ENCODE measurements at regions not wholly inside any gene's neighbourhood (a gene's known extent, or its start where the extent isn't known, plus 50 kb on each side); places are given as distances from the start of the nearest gene placed in this dataset.
"Not testable (repeated sequence)": the region's sequence is repeated elsewhere in the genome, so short reads cannot be mapped to it uniquely, and the experiment has no call there.

DNA sequence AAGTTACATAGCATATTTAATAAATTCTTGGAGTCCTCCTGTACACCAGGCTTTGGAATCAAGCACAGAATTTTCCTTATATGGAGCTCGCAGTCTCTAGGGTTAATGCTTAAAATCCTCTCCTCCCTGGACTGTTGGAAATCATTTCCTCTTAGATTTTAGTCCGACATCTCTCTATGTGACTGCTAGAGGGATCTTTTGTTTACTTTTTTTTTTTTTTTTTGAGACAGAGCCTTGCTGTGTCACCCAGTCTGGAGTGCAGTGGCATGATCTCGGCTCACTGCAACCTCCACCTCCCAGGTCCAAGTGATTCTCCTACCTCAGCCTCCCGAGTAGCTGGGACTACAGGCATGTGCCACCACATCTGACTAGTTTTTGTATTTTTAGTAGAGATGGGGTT lies 84.1 kb upstream of the UMPS start:
- not testable (repeated sequence) for DNase-seq

GRCh38 chr3:124648551-124648950 lies 81.7 kb upstream of the UMPS start:
- DNase-seq, result no peak

- DNase-seq, result no peak
These were observed 79.5 kb upstream of the UMPS start for GRCh38 chr3:124650798-124651197.

DNA sequence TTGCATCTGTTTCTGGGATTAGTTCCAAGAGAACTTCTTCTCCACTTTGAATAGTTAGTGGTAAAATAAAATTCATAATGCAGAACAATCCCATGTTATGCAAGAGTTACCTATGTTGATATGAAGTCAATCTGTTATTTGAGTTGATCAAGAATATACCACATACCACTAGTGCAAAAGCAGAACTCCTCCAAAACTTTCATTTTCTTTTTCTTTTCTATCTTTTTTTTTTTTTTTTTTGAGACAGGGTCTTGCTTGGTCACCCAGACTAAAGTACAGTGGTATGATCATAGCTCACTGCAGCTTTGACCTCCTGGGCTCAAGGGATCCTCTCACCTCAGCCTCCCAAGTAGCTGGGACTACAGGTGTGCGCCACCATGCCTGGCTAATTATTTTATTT lies 78.8 kb upstream of the UMPS start:
- not testable (repeated sequence) for DNase-seq

DNA sequence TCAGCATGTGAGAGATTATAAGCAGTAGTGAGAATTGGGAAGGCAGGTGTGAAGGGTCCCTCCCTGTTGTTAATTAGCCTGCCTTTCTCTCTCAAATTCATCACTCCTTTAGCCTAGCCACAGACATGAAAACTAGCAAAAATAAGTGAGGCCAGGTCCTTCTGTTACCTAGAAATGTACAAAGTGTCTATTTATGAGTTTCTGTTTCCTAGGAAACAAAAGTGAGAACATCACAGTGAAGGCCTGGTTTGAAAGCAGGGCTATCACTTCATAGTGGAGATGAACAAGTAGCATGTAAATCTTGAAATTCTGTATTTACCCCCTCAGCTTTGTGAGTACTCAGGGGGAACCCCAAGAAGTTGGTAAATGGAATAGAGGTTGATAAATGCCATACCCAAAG lies 78.2 kb upstream of the UMPS start:
- DNase-seq, result no peak

GRCh38 chr3:124653071-124653796 lies 77.0 kb upstream of the UMPS start:
- no peak for DNase-seq

- no peak for DNase-seq
These were observed 76.3 kb upstream of the UMPS start for GRCh38 chr3:124653797-124654469.

- no peak for DNase-seq
These were observed 75.8 kb upstream of the UMPS start for GRCh38 chr3:124654470-124654845.

GRCh38 chr3:124656531-124656930 lies 73.7 kb upstream of the UMPS start:
- DNase-seq, result no peak

DNA sequence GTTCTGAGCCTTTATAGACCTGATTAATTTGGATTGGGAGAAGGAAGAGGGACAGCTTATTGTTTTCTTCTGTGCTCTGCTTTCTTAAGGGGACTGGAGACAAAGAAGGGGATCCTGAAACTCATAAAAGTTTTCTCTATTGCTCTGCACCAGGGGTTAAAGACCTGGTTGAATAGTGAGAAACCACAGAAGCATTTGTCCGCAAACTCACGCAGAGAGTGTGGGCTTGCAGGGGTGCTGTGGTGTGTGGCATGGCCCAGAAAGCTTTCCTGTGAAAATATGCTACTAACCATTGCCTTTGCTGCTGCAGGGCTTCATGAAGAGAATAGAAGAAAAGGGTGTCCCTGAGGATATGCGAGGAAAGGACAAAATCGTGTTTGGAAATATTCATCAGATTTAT lies 73.1 kb upstream of the UMPS start:
- DNase-seq, result no peak

DNA sequence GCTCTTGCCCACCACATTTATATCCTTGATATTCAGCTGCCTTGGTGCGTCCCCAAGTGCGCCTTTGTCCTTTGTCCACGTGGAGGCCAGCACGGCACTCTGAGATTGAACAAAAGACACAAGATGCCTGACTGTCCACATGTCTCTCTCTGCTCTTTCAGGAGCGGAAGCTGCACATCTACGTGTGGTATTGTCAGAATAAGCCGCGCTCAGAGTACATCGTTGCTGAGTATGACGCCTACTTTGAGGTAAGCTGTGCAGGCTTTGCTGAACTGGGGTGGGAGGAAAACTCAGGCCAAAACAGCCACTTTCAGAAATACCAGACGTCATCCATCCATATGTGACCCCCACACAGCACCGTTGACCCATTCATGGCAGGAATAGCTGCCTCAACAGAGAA lies 72.0 kb upstream of the UMPS start:
- DNase-seq, result no peak

DNA sequence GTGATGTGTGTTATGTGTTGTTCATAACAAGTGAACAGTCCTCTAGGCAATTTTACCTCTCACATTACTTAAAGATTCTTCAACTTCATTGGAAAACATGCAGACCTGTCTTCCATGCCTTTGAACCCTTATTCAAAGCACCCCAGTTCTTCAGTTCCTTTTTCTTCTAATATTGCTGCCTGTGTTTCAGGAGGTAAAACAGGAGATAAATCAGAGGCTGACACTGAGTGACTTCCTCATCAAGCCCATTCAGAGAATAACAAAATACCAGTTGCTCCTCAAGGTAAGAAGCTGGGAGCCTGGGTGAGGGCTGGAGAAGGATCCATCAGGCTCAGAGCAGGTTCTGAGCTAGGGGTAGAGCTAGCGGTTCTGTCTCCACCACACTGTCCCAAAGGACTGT lies 71.1 kb upstream of the UMPS start:
- DNase-seq, result no peak

DNA sequence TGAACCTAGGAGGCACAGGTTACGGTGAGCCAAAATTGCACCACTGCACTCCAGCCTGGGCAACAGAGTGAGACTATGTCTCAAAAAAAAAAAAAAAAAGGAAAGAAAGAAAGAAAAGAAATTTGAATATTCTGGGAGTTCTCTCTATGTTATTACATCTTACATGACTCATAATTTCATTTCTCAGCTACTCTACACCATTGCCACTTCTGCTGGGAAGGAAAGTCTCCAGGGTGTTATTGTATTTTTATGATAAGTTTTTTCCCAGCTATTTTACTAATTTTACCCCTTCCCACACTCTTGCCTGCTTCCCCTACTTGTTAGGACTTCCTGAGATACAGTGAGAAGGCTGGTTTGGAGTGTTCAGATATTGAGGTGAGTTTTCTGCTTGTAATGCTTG lies 69.7 kb upstream of the UMPS start:
- no peak for DNase-seq

- no peak for DNase-seq
These were observed 66.6 kb upstream of the UMPS start for GRCh38 chr3:124663690-124664089.

DNA sequence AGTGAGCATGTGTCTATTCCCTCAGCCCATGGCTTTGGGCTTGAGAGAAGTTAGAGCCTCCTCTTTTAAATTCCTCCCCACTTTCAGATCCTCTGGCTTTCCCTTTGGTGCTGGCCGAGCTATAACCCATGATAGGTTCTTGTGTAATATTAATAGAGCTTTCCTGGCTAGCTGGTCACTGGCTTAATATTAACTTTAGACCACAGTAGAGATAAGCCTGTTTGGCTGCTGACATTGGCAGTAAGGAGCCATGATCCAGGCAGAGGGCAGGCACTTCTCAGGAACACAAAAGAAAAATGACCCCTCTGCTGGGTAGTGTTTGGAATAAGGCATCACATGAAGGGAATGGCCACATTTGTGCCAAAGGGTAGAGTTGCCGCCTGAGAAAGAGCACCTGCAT lies 65.4 kb upstream of the UMPS start:
- no peak for DNase-seq

- no peak for DNase-seq
These were observed 64.2 kb upstream of the UMPS start for GRCh38 chr3:124666067-124666466.

GRCh38 chr3:124669470-124669869 lies 60.8 kb upstream of the UMPS start:
- DNase-seq, result no peak

DNA sequence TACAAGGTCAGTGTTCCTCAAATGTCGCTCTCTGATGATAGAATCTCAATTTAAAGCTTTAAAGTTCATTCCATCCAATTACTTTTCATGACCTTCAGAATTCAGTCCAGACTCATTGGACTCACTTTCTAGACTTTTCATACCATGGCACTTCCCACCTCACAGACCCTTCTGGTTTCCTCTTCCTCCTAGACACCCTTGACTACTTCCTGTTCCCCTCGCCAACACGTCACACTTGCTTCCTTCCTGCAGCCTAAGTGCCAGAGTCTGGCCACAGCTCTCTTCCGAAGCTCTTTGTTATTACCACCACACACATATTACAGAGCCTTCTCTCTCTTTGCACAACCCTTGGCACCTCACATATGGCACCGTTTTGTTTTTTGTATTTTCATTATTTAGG lies 59.1 kb upstream of the UMPS start:
- DNase-seq, result no peak

- DNase-seq, result no peak
These were observed 55.9 kb upstream of the UMPS start for GRCh38 chr3:124674336-124674735.

DNA sequence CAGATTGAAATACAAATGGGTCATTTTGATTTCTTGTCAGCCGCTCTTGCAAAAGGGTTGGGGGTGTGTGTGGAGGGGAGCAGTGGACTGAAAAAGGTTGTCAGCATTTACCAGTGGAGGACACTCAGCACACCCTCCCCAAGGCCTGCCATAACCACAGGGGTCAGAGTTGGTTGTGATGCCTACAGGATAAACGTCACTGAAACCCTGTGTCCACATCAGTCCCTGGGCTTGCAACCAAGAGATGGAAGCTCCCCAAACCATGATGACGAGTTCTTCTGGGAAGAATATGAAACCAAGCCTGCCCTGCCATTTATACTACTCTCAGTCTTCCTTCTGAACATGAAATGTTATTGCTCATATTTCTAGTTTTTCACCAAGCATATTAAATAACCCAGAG lies 54.0 kb upstream of the UMPS start:
- no peak for DNase-seq

- no peak for DNase-seq
These were observed 51.1 kb upstream of the UMPS start for GRCh38 chr3:124679048-124679638.
